PC-9 (cell line): ENCODE measurements at regions not wholly inside any gene's neighbourhood (a gene's known extent, or its start where the extent isn't known, plus 50 kb on each side); places are given as distances from the start of the nearest gene placed in this dataset.

Experiments
- BruUV-seq: library from RNA; stranded (reverse); fragments of 400-500 nt; replicated peaks from 2 replicates; lab custom pipeline; 2021; lab: Mats Ljungman, UMichigan
- CTCF ChIA-PET: fragments of 300-600 bp; sonication (Branson Sonifier 250); formaldehyde crosslinking; loops from one replicate; lab custom pipeline; 2022; ENCODE audit warnings: antibody characterized with exemption; lab: Charles Lee
- POLR2A ChIA-PET: fragments of 300-600 bp; sonication (Branson Sonifier 250); formaldehyde crosslinking; loops from one replicate; lab custom pipeline; 2022; ENCODE audit warnings: antibody characterized with exemption; ENCODE audit not compliant: unreplicated experiment; lab: Charles Lee
- DNase-seq, 2 experiments: peaks; one replicate each; pipeline versions ENCODE4 v3.0.0 to v3.0.0-alpha.2; 2015 to 2022; ENCODE audit warnings: mixed read lengths in 1 of 2
- H2AFZ ChIP-seq: fragments of 200-600 bp; sonication (generic); 2 replicates; pipeline ENCODE4 v1.8.1; 2017; ENCODE audit warnings: antibody characterized with exemption
- H3F3A ChIP-seq: fragments of 200-600 bp; sonication (generic); 2 replicates; pipeline ENCODE4 v1.8.1; 2017; ENCODE audit warnings: antibody characterized with exemption, mild to moderate bottlenecking, low read depth; ENCODE audit not compliant: insufficient read depth
- H3K27ac ChIP-seq: fragments of 200-600 bp; sonication (generic); 2 replicates; pipeline ENCODE4 v1.6.1; 2016; ENCODE audit warnings: mixed run types
- H3K27me3 ChIP-seq: fragments of 200-600 bp; sonication (generic); 2 replicates; pipeline ENCODE4 v1.6.1; 2016; ENCODE audit warnings: low read depth, mixed run types; ENCODE audit not compliant: insufficient read depth
- H3K36me3 ChIP-seq: fragments of 200-600 bp; sonication (generic); 2 replicates; pipeline ENCODE4 v1.6.1; 2016; ENCODE audit warnings: low read depth, mixed run types
- H3K4me1 ChIP-seq: fragments of 200-600 bp; sonication (generic); replicated peaks from 2 replicates; pipeline ENCODE4 v1.6.1; 2016; ENCODE audit warnings: mixed run types; ENCODE audit not compliant: insufficient read depth
- H3K4me2 ChIP-seq: fragments of 200-600 bp; sonication (generic); 2 replicates; pipeline ENCODE4 v1.6.1; 2017; ENCODE audit warnings: mixed run types
- H3K4me3 ChIP-seq: fragments of 200-600 bp; sonication (generic); 2 replicates; pipeline ENCODE4 v1.6.1; 2016; ENCODE audit warnings: mixed run types
- H3K79me2 ChIP-seq: fragments of 200-600 bp; sonication (generic); 2 replicates; pipeline ENCODE4 v1.6.1; 2017; ENCODE audit warnings: low read depth, mixed run types
- H3K9me2 ChIP-seq: fragments of 200-600 bp; sonication (generic); 2 replicates; pipeline ENCODE4 v1.8.1; 2017; ENCODE audit warnings: mild to moderate bottlenecking; ENCODE audit not compliant: insufficient read depth
- H3K9me3 ChIP-seq: fragments of 200-600 bp; sonication (generic); 2 replicates; pipeline ENCODE4 v1.8.1; 2016; ENCODE audit warnings: low read depth; ENCODE audit not compliant: insufficient read depth
- H4K20me1 ChIP-seq: fragments of 200-600 bp; sonication (generic); 2 replicates; pipeline ENCODE4 v1.8.1; 2017; ENCODE audit not compliant: insufficient read depth
- CTCF ChIP-seq: fragments of 200-600 bp; sonication (generic); conservative IDR thresholded peaks from 2 replicates; pipeline ENCODE4 v1.6.1; 2017; ENCODE audit warnings: mixed run types, antibody characterized with exemption, mild to moderate bottlenecking, moderate library complexity
- EZH2 ChIP-seq: fragments of 200-600 bp; sonication (generic); IDR thresholded peaks from 2 replicates; pipeline ENCODE4 v1.8.0; 2017; ENCODE audit warnings: antibody characterized with exemption, low read depth
- intact Hi-C: fragments of 100-400 bp; cut with micrococcal nuclease; formaldehyde crosslinking; loops from one replicate; pipeline ENCODE4 v1.10.0; 2022; ENCODE audit not compliant: unreplicated experiment

- Histone ChIP-seq H3K4me1 (no peaks in the 10 kb centered on the region), H3K27me3 (no peaks in the 10 kb centered on the region), H2AFZ (0 out of 2 replicates have a peak overlapping the region, but pooled peaks have one; percentile 9), H3K4me2 (no peak overlapping the region), H3K27ac (no peak overlapping the region), H3K79me2 (no peaks in the 10 kb centered on the region), H3F3A (no peaks in the 10 kb centered on the region), H3K36me3 (no peaks in the 10 kb centered on the region), H3K4me3 (no peak overlapping the region), H3K9me3 (peaks cover 8% of the 10 kb centered on the region; the same call in 1 of the 2 replicates), H3K9me2 (no peaks in the 10 kb centered on the region), H4K20me1 (no peaks in the 10 kb centered on the region)
- DNase-seq = no peak
- POLR2A ChIA-PET = no interaction called here
- TF ChIP-seq CTCF (no peak), EZH2 (no peak)
- intact Hi-C loops = no loop called here
- CTCF ChIA-PET = no interaction called here
- BruUV-seq = no TSS peak
These were observed 514.9 kb upstream of the DPPA4 start for GRCh38 chr3:109852283-109852682.

GRCh38 chr3:109853077-109853731 lies 515.9 kb upstream of the DPPA4 start:
- no peaks in the 10 kb centered on the region for H3K79me2 ChIP-seq
- ChIA-PET CTCF (no interaction called here), POLR2A (no interaction called here)
- no peaks in the 10 kb centered on the region for H3K36me3 ChIP-seq
- H3K4me2 ChIP-seq = no peak overlapping the region
- H3K9me2 ChIP-seq = no peaks in the 10 kb centered on the region
- H3K4me3 ChIP-seq = no peak overlapping the region
- intact Hi-C loops = no loop called here
- DNase-seq = no peak
- H3F3A ChIP-seq = no peaks in the 10 kb centered on the region
- peaks cover 8% of the 10 kb centered on the region; the same call in 1 of the 2 replicates for H3K9me3 ChIP-seq
- H3K4me1 ChIP-seq = no peaks in the 10 kb centered on the region
- no peak overlapping the region for H3K27ac ChIP-seq
- H2AFZ ChIP-seq = no peak overlapping the region
- H4K20me1 ChIP-seq = no peaks in the 10 kb centered on the region
- H3K27me3 ChIP-seq = no peaks in the 10 kb centered on the region
- no peak for TF ChIP-seq EZH2
- BruUV-seq = no TSS peak

- DNase-seq = no peak
- no peak overlapping the region for H3K27ac ChIP-seq
- TF ChIP-seq CTCF (no peak), EZH2 (no peak)
- H4K20me1 ChIP-seq = no peaks in the 10 kb centered on the region
- no peak overlapping the region for H3K4me3 ChIP-seq
- POLR2A ChIA-PET = no interaction called here
- CTCF ChIA-PET = no interaction called here
- no peak overlapping the region for H2AFZ ChIP-seq
- H3K9me2 ChIP-seq = no peaks in the 10 kb centered on the region; the same call in 1 of the 2 replicates
- no TSS peak for BruUV-seq
- intact Hi-C loops = no loop called here
- H3K4me2 ChIP-seq = no peak overlapping the region
- H3K79me2 ChIP-seq = no peaks in the 10 kb centered on the region
- H3K27me3 ChIP-seq = no peaks in the 10 kb centered on the region
- no peaks in the 10 kb centered on the region for H3F3A ChIP-seq
- no peaks in the 10 kb centered on the region for H3K9me3 ChIP-seq
- H3K36me3 ChIP-seq = no peaks in the 10 kb centered on the region
- no peaks in the 10 kb centered on the region for H3K4me1 ChIP-seq
These were observed 526.4 kb upstream of the DPPA4 start for GRCh38 chr3:109863701-109864100.

- no peak overlapping the region for H2AFZ ChIP-seq
- intact Hi-C loops = no loop called here
These were observed 527.1 kb upstream of the DPPA4 start for GRCh38 chr3:109864452-109864851.

More at GRCh38 chr3:109864452-109864851, 527.1 kb upstream of the DPPA4 start:
- Histone ChIP-seq H3K4me2 (no peak overlapping the region), H3K9me3 (no peaks in the 10 kb centered on the region), H3K9me2 (no peaks in the 10 kb centered on the region; the same call in 1 of the 2 replicates), H4K20me1 (no peaks in the 10 kb centered on the region), H3K27me3 (no peaks in the 10 kb centered on the region), H3K36me3 (no peaks in the 10 kb centered on the region), H3F3A (no peaks in the 10 kb centered on the region), H3K27ac (no peak overlapping the region), H3K4me1 (no peaks in the 10 kb centered on the region), H3K4me3 (no peak overlapping the region), H3K79me2 (no peaks in the 10 kb centered on the region)
- no peak for DNase-seq
- ChIA-PET POLR2A (no interaction called here), CTCF (no interaction called here)
- BruUV-seq = no TSS peak
- TF ChIP-seq CTCF (no peak), EZH2 (no peak)
